ENCODE measurements at regions not wholly inside any gene's neighbourhood (a gene's known extent, or its start where the extent isn't known, plus 50 kb on each side); places are given as distances from the start of the nearest gene placed in this dataset.
"Not testable (repeated sequence)": the region's sequence is repeated elsewhere in the genome, so short reads cannot be mapped to it uniquely, and the experiment has no call there.

GRCh38 chr20:25772437-25772836 is 75.8 kb upstream of the ZNF337 start:
- DNase-seq, result not testable (repeated sequence)

- not testable (repeated sequence) for DNase-seq
Observed at GRCh38 chr20:25771818-25772217, 75.2 kb upstream of the ZNF337 start.

GRCh38 chr20:25761596-25761995 is 64.9 kb upstream of the ZNF337 start:
- no peak for DNase-seq

GRCh38 chr20:25761046-25761445 is 64.4 kb upstream of the ZNF337 start:
- DNase-seq, result not testable (repeated sequence)

- peak; percentile 54 for DNase-seq
Observed at GRCh38 chr20:25750765-25751696, 54.4 kb upstream of the ZNF337 start.

- DNase-seq, result no peak
Observed at GRCh38 chr20:25750220-25750764, 53.6 kb upstream of the ZNF337 start.

- DNase-seq, result no peak
Observed at GRCh38 chr20:25749649-25750048, 53.0 kb upstream of the ZNF337 start.

Data from stimulated activated CD4-positive, alpha-beta T cell treated with anti-CD3 and anti-CD28 coated beads, Interleukin-4, amount 100 ng/mL, for 1 hour (primary cell).